K562 (cell line): ENCODE measurements at regions not wholly inside any gene's neighbourhood (a gene's known extent, or its start where the extent isn't known, plus 50 kb on each side); places are given as distances from the start of the nearest gene placed in this dataset.

Source experiments
- BACH1 ChIP-seq: fragments of 200-800 bp; sonication (Bioruptor generic); IDR thresholded peaks from 2 replicates; pipeline ENCODE4 v1.6.1; 2016; ENCODE audit warnings: missing genetic modification characterization, missing compliant biosample characterization
- CHD2 ChIP-seq: IDR thresholded peaks from 2 replicates; pipeline ENCODE4 v1.6.1; 2011; ENCODE audit warnings: low read depth, low read length
- FOS ChIP-seq: IDR thresholded peaks from 3 replicates; pipeline ENCODE4 v1.6.1; 2011; ENCODE audit not compliant: insufficient read length; ENCODE audit errors: extremely low read depth
- KDM1A ChIP-seq, 2 experiments: fragments of 450-650 bp; IDR thresholded peaks; 2 replicates each; pipeline ENCODE4 v1.6.1; 2016; ENCODE audit warnings: mild to moderate bottlenecking in 2 of 2
- PYGO2 ChIP-seq: fragments of 450-650 bp; IDR thresholded peaks from 2 replicates; pipeline ENCODE4 v1.6.1; 2016; ENCODE audit warnings: mild to moderate bottlenecking, missing genetic modification characterization, moderate library complexity, missing compliant biosample characterization
- SLC30A9 ChIP-seq: fragments of 250-450 bp; sonication (Bioruptor Pico); IDR thresholded peaks from 2 replicates; pipeline ENCODE4 v1.8.0; 2022; ENCODE audit warnings: mild to moderate bottlenecking, moderate library complexity
- TAF9B ChIP-seq: fragments of 450-650 bp; IDR thresholded peaks from 2 replicates; pipeline ENCODE4 v1.6.1; 2018; ENCODE audit warnings: mild to moderate bottlenecking; ENCODE audit not compliant: partially characterized antibody
- ZC3H8 ChIP-seq: fragments of 450-650 bp; IDR thresholded peaks from 2 replicates; pipeline ENCODE4 v1.6.1; 2017
- ZNF143 ChIP-seq: sonication (generic); formaldehyde crosslinking; IDR thresholded peaks from 2 replicates; pipeline ENCODE4 v1.9.0; 2022; ENCODE audit warnings: mild to moderate bottlenecking, missing genetic modification reagents
- ZNF217 ChIP-seq: sonication (generic); formaldehyde crosslinking; IDR thresholded peaks from 2 replicates; pipeline ENCODE4 v1.8.0; 2022; ENCODE audit warnings: mild to moderate bottlenecking, missing genetic modification reagents
- ZNF586 ChIP-seq: fragments of 450-650 bp; formaldehyde crosslinking; conservative IDR thresholded peaks from 2 replicates; pipeline ENCODE4 v1.4.0; 2020; ENCODE audit warnings: mild to moderate bottlenecking, moderate library complexity
- ZSCAN32 ChIP-seq: fragments of 450-650 bp; formaldehyde crosslinking; IDR thresholded peaks from 2 replicates; pipeline ENCODE4 v1.4.0; 2020; ENCODE audit warnings: mild to moderate bottlenecking, moderate library complexity
- TF ChIP-seq, protein P1 (sequence below): sonication (generic); formaldehyde crosslinking; IDR thresholded peaks from 2 replicates; pipeline ENCODE4 v1.9.0; 2022; ENCODE audit warnings: mild to moderate bottlenecking, missing genetic modification reagents
- TF ChIP-seq, protein P2 (sequence below): fragments of 250-450 bp; sonication (Bioruptor Pico); IDR thresholded peaks from 2 replicates; pipeline ENCODE4 v1.9.0; 2021; ENCODE audit warnings: mild to moderate bottlenecking
- TF ChIP-seq, protein P3 (sequence below): fragments of 450-650 bp; IDR thresholded peaks from 2 replicates; pipeline ENCODE4 v1.6.1; 2016; ENCODE audit warnings: borderline replicate concordance
- TF ChIP-seq, protein P4 (sequence below), 2 experiments: fragments of 150-350 bp in 1 of 2; IDR thresholded peaks; 2 replicates each; pipeline ENCODE4 v1.6.1; 2012 to 2016; ENCODE audit warnings: low read depth in 2 of 2, low read length in 2 of 2, mild to moderate bottlenecking in 1 of 2, moderate library complexity in 1 of 2
- TF ChIP-seq, protein P5 (sequence below): fragments of 250-450 bp; sonication (Bioruptor Pico); IDR thresholded peaks from 2 replicates; pipeline ENCODE4 v1.8.0; 2022; ENCODE audit warnings: moderate library complexity, mild to moderate bottlenecking, inconsistent platforms
- TF ChIP-seq, protein P6 (sequence below), 2 experiments: fragments of 450-650 bp in 1 of 2; IDR thresholded peaks; 2 replicates each; pipeline ENCODE4 v1.6.1; 2011 to 2017; ENCODE audit warnings: low read depth in 2 of 2, antibody characterized with exemption in 1 of 2, borderline replicate concordance in 1 of 2, low read length in 1 of 2, mild to moderate bottlenecking in 1 of 2, mixed read lengths in 1 of 2; ENCODE audit not compliant: control insufficient read depth in 1 of 2

DNA sequence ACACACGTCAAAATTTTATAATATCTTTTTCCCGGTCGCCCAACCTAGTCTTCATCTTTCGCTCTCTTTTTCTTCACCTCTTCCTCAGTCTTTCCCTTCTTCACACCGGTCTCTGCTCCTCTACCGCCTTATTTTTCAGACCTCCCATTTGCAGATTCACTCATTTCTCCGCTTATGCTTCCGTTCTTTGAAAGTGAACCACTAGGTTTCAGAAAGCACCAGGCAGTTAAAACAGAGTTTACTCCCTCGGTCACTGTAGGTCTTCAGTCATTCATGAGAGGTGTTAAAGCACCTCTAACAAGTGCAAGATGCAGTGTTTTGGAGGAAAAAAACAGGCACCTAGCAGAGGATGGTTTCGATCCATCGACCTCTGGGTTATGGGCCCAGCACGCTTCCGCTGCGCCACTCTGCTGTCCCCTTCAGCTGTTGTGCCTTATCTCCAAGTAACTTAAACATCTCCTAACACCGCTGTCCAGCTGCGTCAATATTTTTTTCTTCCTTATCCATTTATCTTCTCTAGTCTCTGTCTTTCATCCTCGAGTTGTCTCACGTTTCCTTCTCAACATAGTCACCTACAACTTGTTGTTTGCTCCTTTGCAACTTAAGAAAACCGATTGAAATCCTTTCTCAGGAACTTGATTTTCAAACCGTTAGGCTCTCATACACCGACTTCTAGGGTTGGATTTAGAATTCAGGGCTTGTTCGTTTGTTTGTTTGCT lies 119.7 kb upstream of the ZNF184 start (continued):
- TF ChIP-seq, protein P1, sequence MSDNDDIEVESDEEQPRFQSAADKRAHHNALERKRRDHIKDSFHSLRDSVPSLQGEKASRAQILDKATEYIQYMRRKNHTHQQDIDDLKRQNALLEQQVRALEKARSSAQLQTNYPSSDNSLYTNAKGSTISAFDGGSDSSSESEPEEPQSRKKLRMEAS (CRISPR knock-in tag), result peak; percentile 63
- peak; percentile 41; the same call in 1 of the 2 replicates for TF ChIP-seq BACH1 (tag)
- TF ChIP-seq, protein P2, sequence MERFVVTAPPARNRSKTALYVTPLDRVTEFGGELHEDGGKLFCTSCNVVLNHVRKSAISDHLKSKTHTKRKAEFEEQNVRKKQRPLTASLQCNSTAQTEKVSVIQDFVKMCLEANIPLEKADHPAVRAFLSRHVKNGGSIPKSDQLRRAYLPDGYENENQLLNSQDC (CRISPR knock-in tag), result no peak
- TF ChIP-seq ZNF586 (CRISPR knock-in tag), result no peak
- no peak for TF ChIP-seq FOS
- no peak for TF ChIP-seq SLC30A9 (CRISPR knock-in tag)
- TF ChIP-seq CHD2, result peak; percentile 76; the same call in 1 of the 2 replicates
- TF ChIP-seq ZC3H8, result no peak
- TF ChIP-seq ZNF217 (CRISPR knock-in tag), result no peak
- no peak for TF ChIP-seq ZSCAN32
- TF ChIP-seq ZNF143, result no peak
- TF ChIP-seq KDM1A (IDR thresholded peaks at IDR 0.05), result peak; percentile 75 to 80
- TF ChIP-seq, protein P3, sequence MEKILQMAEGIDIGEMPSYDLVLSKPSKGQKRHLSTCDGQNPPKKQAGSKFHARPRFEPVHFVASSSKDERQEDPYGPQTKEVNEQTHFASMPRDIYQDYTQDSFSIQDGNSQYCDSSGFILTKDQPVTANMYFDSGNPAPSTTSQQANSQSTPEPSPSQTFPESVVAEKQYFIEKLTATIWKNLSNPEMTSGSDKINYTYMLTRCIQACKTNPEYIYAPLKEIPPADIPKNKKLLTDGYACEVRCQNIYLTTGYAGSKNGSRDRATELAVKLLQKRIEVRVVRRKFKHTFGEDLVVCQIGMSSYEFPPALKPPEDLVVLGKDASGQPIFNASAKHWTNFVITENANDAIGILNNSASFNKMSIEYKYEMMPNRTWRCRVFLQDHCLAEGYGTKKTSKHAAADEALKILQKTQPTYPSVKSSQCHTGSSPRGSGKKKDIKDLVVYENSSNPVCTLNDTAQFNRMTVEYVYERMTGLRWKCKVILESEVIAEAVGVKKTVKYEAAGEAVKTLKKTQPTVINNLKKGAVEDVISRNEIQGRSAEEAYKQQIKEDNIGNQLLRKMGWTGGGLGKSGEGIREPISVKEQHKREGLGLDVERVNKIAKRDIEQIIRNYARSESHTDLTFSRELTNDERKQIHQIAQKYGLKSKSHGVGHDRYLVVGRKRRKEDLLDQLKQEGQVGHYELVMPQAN, result peak; percentile 69; the same call in 1 of the 2 replicates
- TF ChIP-seq TAF9B, result peak; percentile 73
- TF ChIP-seq, protein P4, sequence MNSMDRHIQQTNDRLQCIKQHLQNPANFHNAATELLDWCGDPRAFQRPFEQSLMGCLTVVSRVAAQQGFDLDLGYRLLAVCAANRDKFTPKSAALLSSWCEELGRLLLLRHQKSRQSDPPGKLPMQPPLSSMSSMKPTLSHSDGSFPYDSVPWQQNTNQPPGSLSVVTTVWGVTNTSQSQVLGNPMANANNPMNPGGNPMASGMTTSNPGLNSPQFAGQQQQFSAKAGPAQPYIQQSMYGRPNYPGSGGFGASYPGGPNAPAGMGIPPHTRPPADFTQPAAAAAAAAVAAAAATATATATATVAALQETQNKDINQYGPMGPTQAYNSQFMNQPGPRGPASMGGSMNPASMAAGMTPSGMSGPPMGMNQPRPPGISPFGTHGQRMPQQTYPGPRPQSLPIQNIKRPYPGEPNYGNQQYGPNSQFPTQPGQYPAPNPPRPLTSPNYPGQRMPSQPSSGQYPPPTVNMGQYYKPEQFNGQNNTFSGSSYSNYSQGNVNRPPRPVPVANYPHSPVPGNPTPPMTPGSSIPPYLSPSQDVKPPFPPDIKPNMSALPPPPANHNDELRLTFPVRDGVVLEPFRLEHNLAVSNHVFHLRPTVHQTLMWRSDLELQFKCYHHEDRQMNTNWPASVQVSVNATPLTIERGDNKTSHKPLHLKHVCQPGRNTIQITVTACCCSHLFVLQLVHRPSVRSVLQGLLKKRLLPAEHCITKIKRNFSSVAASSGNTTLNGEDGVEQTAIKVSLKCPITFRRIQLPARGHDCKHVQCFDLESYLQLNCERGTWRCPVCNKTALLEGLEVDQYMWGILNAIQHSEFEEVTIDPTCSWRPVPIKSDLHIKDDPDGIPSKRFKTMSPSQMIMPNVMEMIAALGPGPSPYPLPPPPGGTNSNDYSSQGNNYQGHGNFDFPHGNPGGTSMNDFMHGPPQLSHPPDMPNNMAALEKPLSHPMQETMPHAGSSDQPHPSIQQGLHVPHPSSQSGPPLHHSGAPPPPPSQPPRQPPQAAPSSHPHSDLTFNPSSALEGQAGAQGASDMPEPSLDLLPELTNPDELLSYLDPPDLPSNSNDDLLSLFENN (IDR thresholded peaks at IDR 0.05; ENCODE audit: low read depth in 2 of 2, low read length in 2 of 2), result peak in 1 of 2 experiments; percentile 55; a peak in 1 of 4 replicates
- TF ChIP-seq PYGO2 (tag), result peak; percentile 15; the same call in 1 of the 2 replicates
- TF ChIP-seq, protein P5, sequence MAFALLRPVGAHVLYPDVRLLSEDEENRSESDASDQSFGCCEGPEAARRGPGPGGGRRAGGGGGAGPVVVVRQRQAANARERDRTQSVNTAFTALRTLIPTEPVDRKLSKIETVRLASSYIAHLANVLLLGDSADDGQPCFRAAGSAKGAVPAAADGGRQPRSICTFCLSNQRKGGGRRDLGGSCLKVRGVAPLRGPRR, result no peak
- TF ChIP-seq, protein P6, sequence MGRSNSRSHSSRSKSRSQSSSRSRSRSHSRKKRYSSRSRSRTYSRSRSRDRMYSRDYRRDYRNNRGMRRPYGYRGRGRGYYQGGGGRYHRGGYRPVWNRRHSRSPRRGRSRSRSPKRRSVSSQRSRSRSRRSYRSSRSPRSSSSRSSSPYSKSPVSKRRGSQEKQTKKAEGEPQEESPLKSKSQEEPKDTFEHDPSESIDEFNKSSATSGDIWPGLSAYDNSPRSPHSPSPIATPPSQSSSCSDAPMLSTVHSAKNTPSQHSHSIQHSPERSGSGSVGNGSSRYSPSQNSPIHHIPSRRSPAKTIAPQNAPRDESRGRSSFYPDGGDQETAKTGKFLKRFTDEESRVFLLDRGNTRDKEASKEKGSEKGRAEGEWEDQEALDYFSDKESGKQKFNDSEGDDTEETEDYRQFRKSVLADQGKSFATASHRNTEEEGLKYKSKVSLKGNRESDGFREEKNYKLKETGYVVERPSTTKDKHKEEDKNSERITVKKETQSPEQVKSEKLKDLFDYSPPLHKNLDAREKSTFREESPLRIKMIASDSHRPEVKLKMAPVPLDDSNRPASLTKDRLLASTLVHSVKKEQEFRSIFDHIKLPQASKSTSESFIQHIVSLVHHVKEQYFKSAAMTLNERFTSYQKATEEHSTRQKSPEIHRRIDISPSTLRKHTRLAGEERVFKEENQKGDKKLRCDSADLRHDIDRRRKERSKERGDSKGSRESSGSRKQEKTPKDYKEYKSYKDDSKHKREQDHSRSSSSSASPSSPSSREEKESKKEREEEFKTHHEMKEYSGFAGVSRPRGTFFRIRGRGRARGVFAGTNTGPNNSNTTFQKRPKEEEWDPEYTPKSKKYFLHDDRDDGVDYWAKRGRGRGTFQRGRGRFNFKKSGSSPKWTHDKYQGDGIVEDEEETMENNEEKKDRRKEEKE (IDR thresholded peaks at IDR 0.05; ENCODE audit: borderline replicate concordance in 1 of 2, control insufficient read depth in 1 of 2, low read depth in 2 of 2, low read length in 1 of 2), result peak; percentile 65 to 79; a peak in 1 of 4 replicates
